ENCODE measurements at regions not wholly inside any gene's neighbourhood (a gene's known extent, or its start where the extent isn't known, plus 50 kb on each side); places are given as distances from the start of the nearest gene placed in this dataset.

- TF ChIP-seq EZH2 (IDR thresholded peaks at IDR 0.05; ENCODE audit: low read length) = no peak
- TF ChIP-seq, protein P1, sequence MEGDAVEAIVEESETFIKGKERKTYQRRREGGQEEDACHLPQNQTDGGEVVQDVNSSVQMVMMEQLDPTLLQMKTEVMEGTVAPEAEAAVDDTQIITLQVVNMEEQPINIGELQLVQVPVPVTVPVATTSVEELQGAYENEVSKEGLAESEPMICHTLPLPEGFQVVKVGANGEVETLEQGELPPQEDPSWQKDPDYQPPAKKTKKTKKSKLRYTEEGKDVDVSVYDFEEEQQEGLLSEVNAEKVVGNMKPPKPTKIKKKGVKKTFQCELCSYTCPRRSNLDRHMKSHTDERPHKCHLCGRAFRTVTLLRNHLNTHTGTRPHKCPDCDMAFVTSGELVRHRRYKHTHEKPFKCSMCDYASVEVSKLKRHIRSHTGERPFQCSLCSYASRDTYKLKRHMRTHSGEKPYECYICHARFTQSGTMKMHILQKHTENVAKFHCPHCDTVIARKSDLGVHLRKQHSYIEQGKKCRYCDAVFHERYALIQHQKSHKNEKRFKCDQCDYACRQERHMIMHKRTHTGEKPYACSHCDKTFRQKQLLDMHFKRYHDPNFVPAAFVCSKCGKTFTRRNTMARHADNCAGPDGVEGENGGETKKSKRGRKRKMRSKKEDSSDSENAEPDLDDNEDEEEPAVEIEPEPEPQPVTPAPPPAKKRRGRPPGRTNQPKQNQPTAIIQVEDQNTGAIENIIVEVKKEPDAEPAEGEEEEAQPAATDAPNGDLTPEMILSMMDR (optimal IDR thresholded peaks at IDR 0.05 in 1 of 3, IDR thresholded peaks at IDR 0.05 in 1 of 3, conservative IDR thresholded peaks at IDR 0.05 in 1 of 3; ENCODE audit: extremely low read depth in 1 of 3, insufficient read depth in 2 of 3, low read length in 3 of 3) = no peak
Measured at GRCh38 chr10:124251317-124252065, 158.1 kb upstream of the CHST15 start.
